ENCODE measurements at regions not wholly inside any gene's neighbourhood (a gene's known extent, or its start where the extent isn't known, plus 50 kb on each side); places are given as distances from the start of the nearest gene placed in this dataset.
"Not testable (repeated sequence)": the region's sequence is repeated elsewhere in the genome, so short reads cannot be mapped to it uniquely, and the experiment has no call there.

DNA sequence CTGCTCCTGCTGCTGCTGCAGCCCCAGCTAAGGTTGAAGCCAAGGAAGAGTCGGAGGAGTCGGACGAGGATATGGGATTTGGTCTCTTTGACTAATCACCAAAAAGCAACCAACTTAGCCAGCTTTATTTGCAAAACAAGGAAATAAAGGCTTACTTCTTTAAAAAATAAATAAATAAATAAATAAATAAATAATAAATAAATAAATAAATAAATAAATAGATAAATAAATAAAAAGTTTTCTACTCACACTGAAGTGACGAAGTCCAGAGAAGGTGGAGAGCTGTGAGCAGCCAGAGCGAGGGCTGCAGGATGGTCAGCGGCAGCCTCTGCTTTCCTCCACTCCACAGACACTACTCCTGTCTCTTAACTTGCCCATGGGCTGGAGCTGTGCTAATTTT, 105.6 kb upstream of the ATL2 start:
- DNase-seq = not testable (repeated sequence)

DNA sequence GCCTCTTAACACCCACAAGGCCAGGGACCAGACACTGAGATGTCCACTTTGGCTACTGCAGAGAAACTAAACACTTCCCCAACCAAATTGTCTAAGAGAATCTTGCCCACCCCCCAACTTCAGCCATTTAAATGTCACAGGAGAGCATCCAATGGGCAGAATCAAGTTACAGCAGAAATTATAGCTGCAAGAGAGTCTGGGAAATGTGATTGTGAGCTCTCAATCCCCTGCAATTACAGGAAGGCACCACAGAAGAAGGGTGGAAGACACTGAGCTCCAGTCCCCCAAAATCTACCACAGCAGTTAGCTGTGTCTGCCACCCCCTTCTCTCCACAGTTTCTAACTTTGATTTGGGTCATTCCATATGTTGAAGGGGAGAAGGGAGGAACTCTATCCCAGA, 103.5 kb upstream of the ATL2 start:
- no peak for DNase-seq

DNA sequence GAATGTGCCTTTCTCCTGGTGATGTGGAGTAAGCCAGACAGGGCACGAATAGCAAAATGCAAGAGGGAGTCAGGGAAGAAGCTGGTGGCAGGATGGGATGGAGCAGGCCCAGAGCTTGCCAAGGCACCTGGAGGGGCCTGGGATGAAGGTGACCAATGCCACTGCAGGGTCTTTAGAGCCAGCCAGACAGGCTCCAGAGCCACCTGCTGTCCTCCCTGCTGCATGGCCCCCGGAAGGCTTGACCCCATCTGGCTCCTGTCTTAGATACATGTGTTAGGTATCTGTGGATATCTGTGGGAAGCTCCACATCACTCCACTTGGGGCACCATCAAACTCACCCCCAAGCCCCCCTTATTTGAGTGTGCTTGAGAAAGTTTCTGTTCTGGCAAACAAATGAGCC, 99.9 kb upstream of the ATL2 start:
- DNase-seq = no peak

DNA sequence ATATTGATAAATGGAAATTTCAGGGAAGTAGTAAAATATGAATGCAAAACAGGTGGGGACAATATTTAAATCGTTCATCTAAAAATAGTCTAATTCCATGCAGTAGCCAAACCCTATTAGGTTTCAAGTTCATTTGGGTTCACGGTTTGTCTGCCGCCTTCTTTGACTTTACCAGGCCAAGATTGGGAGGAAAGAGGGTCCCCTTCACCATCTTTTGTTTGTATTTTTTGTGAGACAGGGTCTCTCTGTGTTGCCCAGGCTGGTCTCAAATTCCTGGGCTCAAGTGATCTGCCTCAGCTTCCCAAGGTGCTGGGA, 98.5 kb upstream of the ATL2 start:
- DNase-seq = no peak

DNA sequence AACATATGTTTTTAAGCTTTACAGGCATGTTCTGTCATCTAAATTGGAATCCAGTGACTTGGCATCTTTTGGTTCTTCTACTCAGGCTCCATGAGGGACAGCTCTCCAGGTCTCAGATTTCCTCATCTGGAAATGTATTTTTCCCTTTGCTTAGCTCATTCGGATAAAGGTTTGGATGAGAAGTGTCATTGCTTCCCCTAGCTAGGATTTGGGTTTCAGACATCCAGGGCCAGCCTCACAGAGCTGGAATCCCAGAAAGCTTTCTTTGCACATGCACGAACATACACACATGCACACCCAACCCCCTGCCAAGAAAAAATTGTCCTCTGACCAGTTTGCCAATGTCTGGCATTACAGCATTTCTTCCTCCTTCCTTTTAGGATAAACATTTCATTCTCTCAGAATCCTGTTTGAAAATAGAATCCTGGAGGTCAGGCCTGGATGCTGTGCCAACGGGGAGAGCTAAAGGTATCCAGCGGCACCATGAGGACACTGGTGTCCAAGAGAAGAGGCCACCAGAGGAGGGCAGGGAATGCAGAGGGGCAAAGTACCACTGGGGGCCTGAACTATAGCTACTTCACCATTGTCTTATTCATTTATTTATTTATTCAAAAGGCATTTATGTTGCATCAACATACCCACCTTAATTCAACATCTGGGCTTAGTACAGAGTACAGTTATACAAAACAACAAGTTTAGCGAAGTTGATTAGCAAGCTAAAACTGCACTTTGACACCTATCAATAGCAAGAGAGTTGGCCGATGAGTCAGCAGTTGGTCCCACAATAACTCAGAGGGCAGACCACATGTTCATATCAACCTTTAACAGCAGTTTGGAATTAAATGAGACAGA, 97.9 kb upstream of the ATL2 start:
- DNase-seq = no peak

DNA sequence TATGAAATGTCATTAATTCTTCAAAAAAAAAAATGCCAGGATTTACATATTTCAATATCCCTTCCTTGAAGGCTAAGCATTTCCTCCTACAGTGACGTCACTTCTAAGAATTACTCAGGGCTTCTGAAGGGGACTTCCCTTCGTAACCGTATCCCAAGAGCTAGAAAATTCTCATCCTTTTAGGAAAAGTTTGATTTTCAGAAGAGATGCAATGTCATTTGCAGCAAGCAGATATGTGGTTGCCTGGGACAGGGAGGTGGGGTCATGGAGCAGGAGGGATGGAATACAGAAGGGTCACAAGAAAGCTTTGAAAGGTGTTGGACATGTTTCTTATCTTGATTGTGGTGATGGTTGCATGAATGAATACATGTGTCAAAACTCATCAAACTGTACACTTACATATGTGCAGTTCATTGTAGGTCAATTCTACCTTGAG, 97.0 kb upstream of the ATL2 start:
- DNase-seq = no peak

DNA sequence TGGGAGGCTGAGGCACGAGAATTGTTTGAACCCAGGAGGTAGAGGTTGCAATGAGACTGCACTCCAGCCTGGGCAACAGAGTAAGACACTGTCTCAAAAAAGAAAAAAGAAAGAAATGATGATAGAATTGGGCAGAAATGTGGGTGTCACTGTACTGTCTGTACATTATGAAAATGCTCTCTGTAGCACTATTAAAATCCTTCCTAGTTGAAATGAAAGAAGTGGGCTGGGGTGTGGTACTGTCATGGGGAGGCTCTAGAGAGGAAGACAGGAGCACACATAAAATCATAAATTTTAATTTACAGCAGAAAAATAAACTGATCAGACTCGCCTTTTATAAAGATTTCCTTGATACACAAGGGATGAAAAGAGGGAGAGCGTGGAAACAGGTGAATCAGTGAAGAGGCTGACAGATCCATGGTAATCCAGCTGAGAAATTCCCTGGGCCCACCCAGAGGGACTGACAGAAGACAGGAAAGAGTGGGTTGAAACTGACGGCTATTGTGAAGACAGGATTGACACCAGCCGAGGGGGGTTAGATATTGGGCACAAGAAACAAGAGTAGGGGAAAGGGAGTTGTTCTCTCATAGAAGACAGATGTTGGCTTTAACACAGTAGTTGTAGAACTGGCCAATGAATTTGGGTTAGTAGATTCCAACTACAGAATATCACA, 96.4 kb upstream of the ATL2 start:
- DNase-seq = no peak

DNA sequence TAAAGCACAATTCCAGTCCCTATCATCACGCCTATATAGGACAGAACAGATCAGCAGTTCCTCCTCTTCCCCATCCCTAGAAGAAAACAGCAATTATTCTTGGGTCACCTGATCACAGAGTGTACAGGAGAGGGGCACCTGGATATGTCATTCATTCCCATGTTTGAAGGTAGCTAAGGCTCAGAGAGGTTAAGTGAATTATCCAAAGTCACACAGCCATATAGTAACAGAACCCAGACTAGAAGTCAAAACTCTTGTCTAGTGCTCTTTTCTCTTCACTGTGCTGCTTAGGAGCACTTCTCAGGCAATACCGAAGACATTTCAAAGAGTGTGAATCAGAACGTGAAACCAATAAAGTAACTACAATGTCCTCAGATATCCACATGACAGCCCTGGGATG, 93.0 kb upstream of the ATL2 start:
- DNase-seq = no peak

DNA sequence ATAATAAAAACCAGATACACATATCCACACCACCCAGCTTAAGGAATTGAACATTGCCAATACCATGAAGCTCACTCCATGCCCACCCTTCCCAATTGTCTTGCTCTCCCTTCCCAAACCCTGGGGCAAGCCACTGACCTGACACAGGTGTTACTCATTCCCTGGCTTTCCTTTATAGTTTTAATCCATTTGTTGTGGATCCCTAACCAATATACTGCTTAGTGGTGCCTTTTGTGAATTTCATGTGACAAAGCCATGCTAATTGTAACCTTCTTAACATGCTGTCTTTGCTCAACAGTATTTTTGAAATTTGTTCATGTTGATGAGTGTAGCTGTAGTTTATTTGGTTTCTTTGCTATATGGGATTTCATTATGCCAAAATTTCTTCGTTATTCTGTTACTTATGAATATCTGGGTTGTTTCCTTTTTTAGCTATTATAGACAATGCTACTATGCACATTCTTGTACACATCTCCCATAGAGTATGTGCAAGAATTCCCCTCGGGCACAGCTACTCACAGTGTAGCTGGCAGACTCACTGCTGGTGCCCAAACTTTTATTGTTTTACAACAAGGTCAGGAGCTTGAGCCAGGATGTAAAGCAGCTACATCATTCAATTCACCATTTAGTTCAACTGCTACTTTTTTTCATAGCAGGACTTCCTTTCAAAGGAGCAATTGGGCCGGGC, 90.8 kb upstream of the ATL2 start:
- no peak for DNase-seq

DNA sequence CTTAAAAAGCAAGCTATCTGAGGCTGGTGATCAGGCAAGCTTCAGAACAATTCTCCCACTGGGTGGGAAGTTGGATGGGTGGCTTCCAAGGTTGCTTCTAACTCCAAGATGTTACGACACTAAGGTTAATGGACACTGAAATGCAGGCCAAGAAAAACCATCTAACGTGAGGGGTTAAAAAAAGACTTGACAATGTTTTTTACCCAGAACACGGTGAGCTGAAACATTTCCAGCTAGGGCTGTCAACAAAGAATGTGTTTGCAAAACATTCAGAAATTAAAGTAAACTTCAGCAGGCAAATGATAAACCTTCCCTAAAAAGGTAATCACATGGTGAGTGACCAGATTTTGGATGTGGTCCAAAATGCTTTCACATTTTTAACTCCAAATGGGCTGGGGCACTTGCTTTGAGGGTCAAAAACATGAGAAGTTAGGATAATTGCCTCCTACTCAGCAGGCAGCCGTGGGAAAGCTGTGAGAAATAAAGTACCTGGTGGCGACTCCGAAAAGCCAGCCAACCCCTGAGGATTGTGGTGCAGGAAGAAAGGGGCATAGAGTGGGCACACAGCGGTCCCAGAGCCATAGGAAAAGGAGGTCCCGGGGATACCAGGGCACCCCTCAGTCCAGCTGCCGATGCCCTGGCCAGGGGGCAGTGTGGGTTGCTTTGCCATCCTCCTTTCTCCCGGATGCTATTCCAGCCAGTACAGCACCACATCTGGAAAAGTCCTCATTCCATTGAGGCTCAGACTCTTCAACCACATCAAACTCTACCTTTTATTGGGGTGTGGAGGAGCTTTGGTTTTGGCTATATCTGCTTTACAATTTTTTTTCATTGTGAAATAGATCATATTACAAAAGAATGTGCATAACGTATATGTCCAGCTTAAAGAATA, 90.0 kb upstream of the ATL2 start:
- no peak for DNase-seq

DNA sequence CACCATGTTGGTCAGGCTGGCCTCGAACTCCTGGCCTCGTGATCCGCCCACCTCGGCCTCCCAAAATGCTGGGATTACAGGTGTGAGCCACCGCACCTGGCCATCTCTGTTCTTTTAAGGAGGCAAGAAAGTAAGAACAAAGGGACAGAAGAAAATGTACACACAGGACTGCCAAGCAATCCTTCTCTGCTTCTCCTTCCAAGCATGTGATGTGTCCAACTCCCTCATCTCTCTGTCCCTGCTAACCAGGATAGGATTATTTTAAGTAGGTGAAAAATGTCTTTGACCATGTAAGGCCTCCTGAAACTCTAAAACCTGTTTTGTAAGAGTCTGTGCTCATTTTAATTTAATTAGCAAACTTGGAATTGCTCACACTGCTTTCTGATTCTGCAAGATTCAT, 89.3 kb upstream of the ATL2 start:
- DNase-seq = no peak

DNA sequence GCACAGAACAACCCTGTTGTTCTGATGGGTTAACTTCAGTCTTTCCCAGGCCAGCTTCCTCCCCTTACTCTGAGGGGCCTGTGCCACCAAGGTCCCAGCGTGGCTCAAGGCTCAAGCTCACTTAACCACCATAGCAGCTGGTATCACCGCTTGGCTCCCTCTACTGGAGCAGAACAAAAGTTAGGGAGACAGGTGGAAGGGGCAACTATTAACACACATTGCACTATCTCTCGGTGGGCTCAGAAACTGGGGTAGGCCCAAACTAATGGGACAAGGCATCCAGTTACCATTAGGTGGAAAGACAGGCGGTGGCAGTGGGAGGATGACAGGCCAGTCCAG, 88.7 kb upstream of the ATL2 start:
- DNase-seq = peak; percentile 5

DNA sequence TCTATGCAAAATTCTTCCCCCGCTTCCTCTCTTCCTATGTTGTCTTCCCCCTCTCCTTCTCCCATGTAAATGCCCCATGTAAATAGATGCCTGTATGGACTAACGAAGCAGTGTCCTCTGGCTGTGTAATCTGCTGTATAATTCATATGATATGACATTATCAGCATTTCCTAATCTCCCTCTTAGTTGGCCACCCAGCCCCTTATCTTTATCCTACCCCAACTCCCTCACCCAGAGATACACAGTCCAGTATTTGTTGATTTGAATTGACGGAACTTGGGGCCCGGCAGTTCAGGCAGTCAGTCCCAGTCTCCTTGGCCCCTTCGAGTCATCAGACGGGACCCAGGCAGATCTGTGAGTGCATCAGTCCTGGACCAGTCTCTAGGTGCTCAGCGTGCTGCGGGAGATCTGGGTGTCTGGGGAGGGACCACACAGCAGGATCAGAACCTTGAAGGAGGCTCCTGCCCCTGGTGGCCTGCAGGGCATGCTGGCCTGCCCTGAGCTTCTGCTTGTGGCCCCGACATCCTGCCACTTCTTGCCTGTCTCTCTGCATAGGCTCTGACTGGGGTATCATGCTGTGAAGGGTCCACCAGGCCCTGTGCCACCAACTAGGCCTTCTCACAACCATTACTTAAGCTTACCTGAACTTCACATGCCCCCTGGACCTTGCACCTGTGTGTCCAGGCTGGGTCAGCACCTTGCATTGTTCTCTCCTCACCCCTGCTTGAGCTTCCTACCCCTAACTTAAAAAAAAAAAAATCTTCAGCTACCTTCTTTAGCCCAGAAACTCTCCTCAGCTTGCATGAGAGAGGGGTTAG, 88.1 kb upstream of the ATL2 start:
- no peak for DNase-seq

DNA sequence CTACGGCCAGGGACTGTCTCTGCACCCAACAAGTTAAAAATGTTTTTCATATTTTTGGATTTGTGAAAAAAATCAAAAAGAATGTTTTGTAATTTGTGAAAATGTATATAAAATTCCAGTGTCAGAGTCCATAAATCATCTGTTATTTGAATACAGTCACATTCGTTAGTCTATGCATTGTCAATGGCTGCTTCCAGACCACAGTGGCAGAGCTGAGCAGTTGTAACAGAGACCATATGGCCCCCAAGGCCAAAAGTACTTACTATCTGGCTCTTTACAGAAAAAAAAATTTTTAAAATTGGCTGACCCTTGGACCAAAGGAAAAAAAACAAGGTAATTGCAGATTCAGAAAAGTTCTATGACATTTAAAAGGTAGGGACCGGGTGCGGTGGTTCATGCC, 86.7 kb upstream of the ATL2 start:
- no peak for DNase-seq

DNA sequence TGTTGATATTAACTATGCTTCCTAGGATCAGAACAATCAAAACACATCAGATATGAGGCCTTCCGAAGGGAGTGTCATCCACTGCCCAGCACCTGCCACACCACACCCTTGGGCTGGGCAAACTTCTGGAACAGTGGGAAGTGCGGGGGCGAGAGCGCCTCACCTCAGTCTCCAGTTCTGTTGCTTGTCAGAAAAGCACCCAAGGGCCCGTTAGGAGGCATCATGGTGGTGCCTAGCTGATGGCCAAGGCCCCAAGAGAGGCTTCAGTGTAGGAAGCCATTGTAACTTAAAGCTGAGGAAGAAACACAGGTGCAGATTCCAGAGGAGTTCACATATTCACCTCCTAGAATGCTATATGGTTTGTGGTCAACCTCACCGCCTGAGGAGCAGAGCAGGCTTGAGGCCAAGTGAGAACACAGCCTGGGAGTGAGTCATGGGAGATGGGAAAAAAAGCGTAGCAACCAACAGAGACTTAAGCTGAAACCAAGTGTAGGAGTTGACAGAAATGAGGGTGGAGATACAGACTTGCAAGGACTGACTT, 85.1 kb upstream of the ATL2 start:
- DNase-seq = no peak

DNA sequence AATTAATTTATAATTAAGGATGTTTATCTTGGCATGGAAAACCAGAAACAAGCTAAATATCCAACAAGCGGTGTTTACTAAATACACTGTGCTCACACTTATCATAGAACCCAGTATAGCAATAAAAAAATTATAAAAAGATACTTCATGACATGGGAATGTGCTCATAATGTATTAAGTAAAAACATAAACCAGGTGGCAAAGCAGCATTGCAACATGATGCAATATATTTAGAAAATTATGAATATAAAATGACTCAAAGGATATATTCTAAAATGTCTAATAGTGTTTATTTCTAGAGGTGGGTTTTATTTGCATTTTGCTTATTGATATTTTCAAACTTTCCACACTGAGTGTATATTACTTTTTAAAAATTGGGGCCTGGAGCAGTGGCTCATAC, 84.4 kb upstream of the ATL2 start:
- DNase-seq = no peak

DNA sequence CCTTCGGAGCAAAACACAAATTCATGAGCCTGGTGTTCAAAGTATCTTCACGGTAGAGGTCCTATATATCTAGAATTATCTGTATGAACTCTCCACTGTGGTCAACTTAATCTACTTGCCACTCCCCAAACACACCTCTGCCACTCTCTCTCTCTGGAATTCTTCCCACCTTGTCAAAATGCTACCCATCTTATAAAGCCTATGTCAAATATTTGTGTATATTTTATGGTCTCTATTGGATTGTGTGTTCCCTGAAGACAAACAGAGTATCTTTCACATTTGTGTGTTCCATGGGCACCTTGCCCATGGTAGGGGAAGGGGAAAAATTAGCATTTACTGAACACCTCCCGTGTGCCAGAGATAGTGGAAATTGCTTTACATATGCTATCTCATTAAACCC, 83.2 kb upstream of the ATL2 start:
- no peak for DNase-seq

DNA sequence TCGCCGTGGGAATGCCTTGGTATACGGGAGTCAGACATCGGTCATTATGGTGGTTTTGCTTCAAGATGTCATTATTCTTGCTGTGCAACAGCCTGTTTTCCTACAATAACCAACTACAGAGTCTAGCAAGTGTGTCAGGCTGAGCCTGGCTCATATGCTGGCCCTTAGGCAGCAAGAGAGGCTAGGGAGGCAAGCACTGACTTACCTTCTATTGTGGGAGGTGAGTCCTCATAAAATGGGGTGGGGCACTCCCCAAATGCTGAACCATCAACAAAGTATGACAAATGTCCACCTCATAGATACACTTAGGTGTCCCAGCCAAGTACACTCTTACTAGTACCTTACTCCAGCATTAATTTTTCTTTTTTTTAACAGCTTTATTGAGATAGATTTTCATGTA, 77.0 kb upstream of the ATL2 start:
- no peak for DNase-seq

DNA sequence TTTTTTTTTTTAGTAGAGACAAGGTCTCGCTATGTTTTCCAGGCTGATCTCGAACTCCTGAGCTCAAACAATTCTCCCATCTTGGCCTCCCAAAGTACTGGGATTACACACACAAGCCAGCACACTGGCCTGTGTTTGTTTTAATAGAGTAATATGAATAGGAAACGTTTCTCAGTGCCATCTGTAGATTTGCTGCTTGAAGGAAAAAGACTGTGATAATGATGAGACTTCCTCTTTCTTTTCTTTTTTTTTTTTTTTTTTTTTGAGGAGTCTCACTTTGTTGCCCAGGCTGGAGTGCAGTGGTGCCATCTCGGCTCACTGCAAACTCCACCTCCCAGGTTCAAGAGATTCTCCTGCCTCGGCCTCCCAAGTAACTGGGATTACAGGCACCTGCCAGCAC, 74.7 kb upstream of the ATL2 start:
- DNase-seq = not testable (repeated sequence)

DNA sequence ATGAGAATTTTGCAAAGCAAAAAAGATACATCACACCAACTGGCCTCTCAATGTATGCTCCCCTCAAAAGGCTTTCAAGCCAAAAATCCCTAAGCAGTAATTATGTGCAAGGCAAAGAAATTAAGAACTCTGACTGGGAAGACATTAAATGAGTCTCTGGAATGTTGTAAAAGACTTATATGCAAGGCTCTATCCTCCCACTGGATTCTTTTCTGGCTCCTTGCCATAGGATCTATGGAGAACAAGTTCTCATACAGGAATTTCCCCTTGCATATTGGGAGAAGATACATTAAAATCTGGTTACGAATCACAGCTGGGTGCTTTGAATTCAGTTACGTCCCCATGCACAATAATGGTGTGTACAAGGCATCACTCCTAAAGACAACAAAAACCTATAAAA, 73.4 kb upstream of the ATL2 start:
- DNase-seq = no peak

DNA sequence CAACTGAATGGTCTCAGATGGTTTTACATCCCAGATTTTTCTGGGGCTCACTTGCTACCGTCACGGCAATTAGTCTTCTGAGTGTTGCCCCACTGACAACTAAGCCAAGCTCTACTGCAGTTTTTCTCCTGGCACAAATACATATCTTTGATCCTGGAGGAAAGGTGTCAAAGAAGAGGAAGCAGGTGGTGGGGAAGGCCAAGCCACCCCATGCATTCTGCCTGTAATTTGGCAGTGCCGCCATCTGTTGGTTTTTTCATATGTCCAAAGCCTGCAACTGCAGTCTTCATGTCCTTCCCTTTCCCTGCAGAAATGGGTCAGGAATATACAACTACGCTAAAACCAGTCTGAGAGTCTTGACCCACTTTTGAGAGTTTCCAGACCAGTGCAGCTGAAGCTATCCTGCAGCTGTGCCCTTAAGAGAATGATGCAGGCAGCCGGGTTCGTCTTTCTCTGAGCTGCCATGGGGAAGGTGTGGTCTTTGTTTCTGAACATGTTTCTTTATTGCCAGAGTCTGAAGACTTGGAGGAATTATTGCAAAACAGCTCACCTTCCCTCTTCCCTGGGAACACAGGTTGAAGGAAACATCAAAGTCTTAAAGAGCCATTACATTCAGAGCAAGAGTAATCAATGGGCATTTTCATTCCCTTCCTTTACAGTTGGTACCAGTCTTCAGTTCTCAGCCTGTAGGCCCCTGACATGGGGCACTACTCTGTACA, 71.8 kb upstream of the ATL2 start:
- DNase-seq = no peak

Data from activated gamma-delta T cell treated with Interleukin-2 at 50 U/mL for 16 hours (primary cell).